OCI-LY7 (cell line): ENCODE measurements at regions not wholly inside any gene's neighbourhood (a gene's known extent, or its start where the extent isn't known, plus 50 kb on each side); places are given as distances from the start of the nearest gene placed in this dataset.
"Not testable (repeated sequence)": the region's sequence is repeated elsewhere in the genome, so short reads cannot be mapped to it uniquely, and the experiment has no call there.

ENCODE experiments used
- BruUV-seq: library from RNA; stranded (reverse); fragments of 400-500 nt; replicated peaks from 2 replicates; lab custom pipeline; 2021; lab: Mats Ljungman, UMichigan
- CTCF ChIA-PET: fragments of 300-600 bp; sonication (Branson Sonifier 250); formaldehyde crosslinking; loops from one replicate; lab custom pipeline; 2022; ENCODE audit warnings: antibody characterized with exemption; ENCODE audit not compliant: unreplicated experiment; lab: Charles Lee
- POLR2A ChIA-PET: fragments of 300-600 bp; sonication (Branson Sonifier 250); formaldehyde crosslinking; loops from one replicate; lab custom pipeline; 2022; ENCODE audit warnings: antibody characterized with exemption; lab: Charles Lee
- DNase-seq: peaks from one replicate; pipeline ENCODE4 v3.0.0-alpha.2; 2015; ENCODE audit warnings: low spot score
- H2AFZ ChIP-seq: fragments of 200-600 bp; sonication (generic), shearing (Covaris generic); 2 replicates; pipeline ENCODE4 v1.6.1; 2014; ENCODE audit warnings: mild to moderate bottlenecking, antibody characterized with exemption, low read length, moderate library complexity
- H3K27ac ChIP-seq: fragments of 200-600 bp; sonication (generic); 2 replicates; pipeline ENCODE4 v1.5.1; 2014; ENCODE audit warnings: mixed run types, low read depth, mild to moderate bottlenecking, moderate library complexity, low read length, inconsistent platforms; ENCODE audit not compliant: poor library complexity, severe bottlenecking
- H3K36me3 ChIP-seq: fragments of 200-600 bp; sonication (generic); 2 replicates; pipeline ENCODE4 v1.6.1; 2014; ENCODE audit warnings: mild to moderate bottlenecking, antibody characterized with exemption, low read length, moderate library complexity, mixed read lengths; ENCODE audit not compliant: insufficient read depth
- H3K4me1 ChIP-seq: fragments of 200-600 bp; sonication (generic); 2 replicates; pipeline ENCODE4 v1.5.1; 2014; ENCODE audit warnings: mild to moderate bottlenecking, low read length; ENCODE audit not compliant: insufficient read depth, poor library complexity, severe bottlenecking
- H3K4me2 ChIP-seq: fragments of 200-600 bp; sonication (generic); 2 replicates; pipeline ENCODE4 v1.6.1; 2014; ENCODE audit warnings: mild to moderate bottlenecking, low read length
- H3K4me3 ChIP-seq: fragments of 200-600 bp; sonication (generic); 2 replicates; pipeline ENCODE4 v1.5.1; 2014; ENCODE audit warnings: mild to moderate bottlenecking, low read depth, low read length; ENCODE audit not compliant: poor library complexity, severe bottlenecking
- H3K79me2 ChIP-seq: fragments of 200-600 bp; sonication (generic); 2 replicates; pipeline ENCODE4 v1.6.1; 2016; ENCODE audit warnings: low read depth, mild to moderate bottlenecking, low read length, moderate library complexity, mixed read lengths; ENCODE audit not compliant: insufficient read depth
- H3K9me2 ChIP-seq: fragments of 200-600 bp; sonication (generic); 2 replicates; pipeline ENCODE4 v1.6.1; 2016; ENCODE audit warnings: mild to moderate bottlenecking, low read length, mixed read lengths; ENCODE audit not compliant: insufficient read depth
- H3K9me3 ChIP-seq: fragments of 200-600 bp; sonication (generic); 2 replicates; pipeline ENCODE4 v1.6.1; 2014; ENCODE audit warnings: mild to moderate bottlenecking, mixed run types, low read length, mixed read lengths
- H4K20me1 ChIP-seq: fragments of 200-600 bp; sonication (generic); 2 replicates; pipeline ENCODE4 v1.6.1; 2014; ENCODE audit warnings: mild to moderate bottlenecking, antibody characterized with exemption, low read length, moderate library complexity, mixed read lengths; ENCODE audit not compliant: insufficient read depth
- intact Hi-C: fragments of 100-400 bp; cut with micrococcal nuclease; formaldehyde crosslinking; loops from one replicate; pipeline ENCODE4 v1.10.0; 2022; ENCODE audit not compliant: unreplicated experiment

DNA sequence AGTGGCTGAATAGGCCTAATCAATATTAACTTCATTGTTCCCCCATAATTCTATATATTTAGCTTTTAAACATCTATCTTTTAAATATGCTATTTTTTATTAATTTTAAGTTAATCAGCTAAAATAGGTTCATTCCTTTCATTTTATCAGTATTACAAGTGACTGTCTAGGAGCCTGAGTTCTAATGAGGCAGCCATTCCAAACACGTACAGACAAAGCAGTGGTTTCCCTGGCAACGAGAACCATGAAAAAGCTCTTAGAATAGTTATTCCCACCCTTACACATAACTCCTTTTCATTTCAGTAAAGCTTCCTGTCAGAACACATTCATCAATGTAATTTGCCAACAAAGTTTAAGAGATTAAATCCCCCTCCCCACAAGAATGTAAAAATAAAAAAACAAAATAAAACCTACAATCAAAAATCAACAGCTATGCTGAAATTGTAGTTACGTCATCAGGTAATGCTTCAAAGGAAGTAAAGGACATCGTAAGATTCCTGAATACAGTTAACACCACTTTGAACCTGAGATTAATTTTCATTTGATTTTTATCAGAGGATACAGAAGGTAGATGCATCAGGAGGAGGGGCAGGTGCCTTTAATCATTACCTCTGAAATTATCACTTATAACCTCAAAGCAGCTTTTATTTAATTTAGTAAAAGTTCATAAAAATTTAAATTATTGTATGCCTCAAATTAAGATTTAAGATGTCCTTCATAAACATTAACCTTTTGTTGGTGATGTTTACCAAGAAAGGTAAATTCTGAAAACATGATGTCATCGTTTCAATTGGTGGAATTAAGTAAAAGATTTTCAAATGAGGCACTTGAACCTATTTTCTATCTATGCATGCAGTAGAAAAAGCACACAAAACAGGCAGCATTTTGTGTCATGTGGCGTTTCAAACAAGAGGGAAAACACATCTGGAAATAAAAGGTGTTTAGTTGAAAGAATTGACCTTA, 967.2 kb upstream of the FOXG1 start:
- H4K20me1 ChIP-seq, H2AFZ ChIP-seq, CTCF ChIA-PET, POLR2A ChIA-PET, H3K9me2 ChIP-seq, H3K4me3 ChIP-seq, H3K4me1 ChIP-seq, intact Hi-C loops, H3K79me2 ChIP-seq, H3K27ac ChIP-seq, BruUV-seq, H3K4me2 ChIP-seq, H3K36me3 ChIP-seq, DNase-seq, H3K9me3 ChIP-seq: not testable (repeated sequence)

- H3K4me1 ChIP-seq, H3K4me2 ChIP-seq, H2AFZ ChIP-seq, H3K4me3 ChIP-seq, H4K20me1 ChIP-seq, H3K27ac ChIP-seq, H3K9me3 ChIP-seq, intact Hi-C loops, BruUV-seq, H3K36me3 ChIP-seq, H3K79me2 ChIP-seq, DNase-seq, H3K9me2 ChIP-seq, CTCF ChIA-PET: not testable (repeated sequence)
- POLR2A ChIA-PET = interaction anchor here (0.7 kb wide), 1 partner anchor 9 kb away, joined by 3 read pairs; no protein-coding TSS in a partner anchor
These were observed 948.7 kb upstream of the FOXG1 start for GRCh38 chr14:27817746-27818430.

DNA sequence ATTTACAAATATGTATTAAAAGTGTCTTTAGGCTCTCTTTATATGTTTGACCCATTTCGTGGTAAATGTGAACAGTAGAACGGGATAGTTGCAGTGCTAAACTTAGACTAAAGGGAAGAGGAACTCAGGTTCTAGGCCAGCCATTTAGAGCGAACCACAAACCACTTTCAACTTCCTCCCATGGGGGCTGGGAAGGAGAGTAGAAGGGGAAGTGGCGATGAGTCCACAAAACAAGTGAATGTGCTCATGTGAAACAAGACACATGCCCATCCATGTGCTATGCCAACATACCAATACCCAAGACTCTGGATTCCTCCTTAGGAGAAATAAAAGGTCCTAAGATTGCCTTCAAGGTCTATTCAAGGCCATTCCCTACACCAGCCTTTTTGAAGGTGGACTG, 940.4 kb upstream of the FOXG1 start:
- H2AFZ ChIP-seq, H4K20me1 ChIP-seq, POLR2A ChIA-PET, CTCF ChIA-PET, H3K36me3 ChIP-seq, BruUV-seq, H3K4me1 ChIP-seq, intact Hi-C loops, H3K4me2 ChIP-seq, H3K27ac ChIP-seq, H3K9me2 ChIP-seq, H3K4me3 ChIP-seq, H3K79me2 ChIP-seq, H3K9me3 ChIP-seq, DNase-seq: not testable (repeated sequence)

DNA sequence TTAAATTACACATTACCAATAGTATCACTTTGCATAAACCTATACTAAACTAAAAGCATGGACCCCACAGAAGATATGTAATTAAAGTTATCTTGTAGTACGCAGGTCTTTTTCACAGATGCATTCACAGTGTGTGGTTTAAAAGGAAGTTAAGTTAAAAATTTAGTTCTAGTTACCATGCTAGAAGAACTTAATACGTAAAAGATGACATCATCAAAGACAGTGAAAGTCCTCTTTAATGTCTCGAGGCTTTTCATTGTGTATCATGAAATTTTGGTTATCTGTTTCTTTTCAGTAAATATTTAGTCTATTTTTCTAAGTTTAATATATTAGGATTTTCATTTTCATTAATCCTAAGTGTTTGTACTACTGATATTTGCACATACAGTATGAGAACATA, 934.6 kb upstream of the FOXG1 start:
- H3K9me3 ChIP-seq, H3K36me3 ChIP-seq, H3K4me3 ChIP-seq, H4K20me1 ChIP-seq, intact Hi-C loops, H3K4me2 ChIP-seq, H2AFZ ChIP-seq, POLR2A ChIA-PET, BruUV-seq, H3K4me1 ChIP-seq, H3K9me2 ChIP-seq, DNase-seq, H3K79me2 ChIP-seq, CTCF ChIA-PET, H3K27ac ChIP-seq: not testable (repeated sequence)

DNA sequence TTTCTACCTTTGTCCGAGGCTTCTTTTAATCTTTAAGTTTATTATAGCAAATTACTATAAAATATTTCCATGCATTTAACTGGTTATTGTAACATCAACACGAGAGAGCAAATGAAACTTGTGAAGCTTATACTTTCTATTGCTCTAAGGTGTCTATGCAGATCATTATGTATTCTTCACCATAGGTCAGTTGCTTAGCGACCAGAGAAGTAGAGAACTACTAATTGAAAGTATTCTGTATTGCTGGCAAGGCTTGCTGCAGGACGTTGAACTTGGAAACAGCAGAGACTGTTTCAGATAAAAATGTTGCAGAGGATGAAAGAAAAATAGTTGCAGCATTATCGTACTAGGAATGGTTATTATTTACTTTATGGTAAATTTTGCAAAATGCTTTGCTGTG, 933.6 kb upstream of the FOXG1 start:
- H3K4me2 ChIP-seq, H3K4me1 ChIP-seq, H4K20me1 ChIP-seq, H3K9me3 ChIP-seq, POLR2A ChIA-PET, H3K4me3 ChIP-seq, DNase-seq, H3K79me2 ChIP-seq, BruUV-seq, H3K9me2 ChIP-seq, H3K27ac ChIP-seq, intact Hi-C loops, H3K36me3 ChIP-seq, CTCF ChIA-PET, H2AFZ ChIP-seq: not testable (repeated sequence)
